CMK (cell line): ENCODE measurements at regions not wholly inside any gene's neighbourhood (a gene's known extent, or its start where the extent isn't known, plus 50 kb on each side); places are given as distances from the start of the nearest gene placed in this dataset.
"Not testable (repeated sequence)": the region's sequence is repeated elsewhere in the genome, so short reads cannot be mapped to it uniquely, and the experiment has no call there.

ENCODE experiments used
- DNase-seq: peaks from one replicate; pipeline ENCODE4 v3.0.0-alpha.2; 2010; ENCODE audit warnings: low read depth

GRCh38 chr4:29948451-29948850 is 771.7 kb upstream of the PCDH7 start:
- no peak for DNase-seq

GRCh38 chr4:29948858-29949257 is 771.3 kb upstream of the PCDH7 start:
- DNase-seq: no peak

- no peak for DNase-seq
Observed at GRCh38 chr4:29966386-29966785, 753.8 kb upstream of the PCDH7 start.

GRCh38 chr4:29970626-29971025 is 749.5 kb upstream of the PCDH7 start:
- no peak for DNase-seq

- no peak for DNase-seq
Observed at GRCh38 chr4:29972121-29972520, 748.0 kb upstream of the PCDH7 start.

GRCh38 chr4:29983890-29984289 is 736.3 kb upstream of the PCDH7 start:
- no peak for DNase-seq

- DNase-seq: no peak
Observed at GRCh38 chr4:30001628-30002027, 718.5 kb upstream of the PCDH7 start.

GRCh38 chr4:30002341-30002740 is 717.8 kb upstream of the PCDH7 start:
- no peak for DNase-seq

- no peak for DNase-seq
Observed at GRCh38 chr4:30005995-30006394, 714.2 kb upstream of the PCDH7 start.

GRCh38 chr4:30024526-30024925 is 695.6 kb upstream of the PCDH7 start:
- no peak for DNase-seq

- no peak for DNase-seq
Observed at GRCh38 chr4:30028826-30029225, 691.3 kb upstream of the PCDH7 start.

GRCh38 chr4:30056016-30056766 is 664.0 kb upstream of the PCDH7 start:
- no peak for DNase-seq

GRCh38 chr4:30068234-30068633 is 651.9 kb upstream of the PCDH7 start:
- DNase-seq: no peak

GRCh38 chr4:30073011-30073710 is 647.0 kb upstream of the PCDH7 start:
- no peak for DNase-seq

GRCh38 chr4:30092420-30093128 is 627.6 kb upstream of the PCDH7 start:
- not testable (repeated sequence) for DNase-seq

GRCh38 chr4:30094887-30095286 is 625.3 kb upstream of the PCDH7 start:
- DNase-seq: no peak

GRCh38 chr4:30103455-30103854 is 616.7 kb upstream of the PCDH7 start:
- no peak for DNase-seq

GRCh38 chr4:30116401-30116800 is 603.8 kb upstream of the PCDH7 start:
- DNase-seq: no peak

- no peak for DNase-seq
Observed at GRCh38 chr4:30117433-30117832, 602.7 kb upstream of the PCDH7 start.

GRCh38 chr4:30122711-30123110 is 597.5 kb upstream of the PCDH7 start:
- DNase-seq: no peak

- not testable (repeated sequence) for DNase-seq
Observed at GRCh38 chr4:30124621-30125020, 595.5 kb upstream of the PCDH7 start.

GRCh38 chr4:30125868-30126267 is 594.3 kb upstream of the PCDH7 start:
- DNase-seq: no peak

- no peak for DNase-seq
Observed at GRCh38 chr4:30126351-30126750, 593.8 kb upstream of the PCDH7 start.
